NT2/D1 (cell line): ENCODE measurements at regions not wholly inside any gene's neighbourhood (a gene's known extent, or its start where the extent isn't known, plus 50 kb on each side); places are given as distances from the start of the nearest gene placed in this dataset.

Experiments
- DNase-seq: peaks from one replicate; pipeline ENCODE4 v3.0.0-alpha.2; 2011; ENCODE audit warnings: low read depth, low spot score
- H3K27me3 ChIP-seq: 2 replicates; pipeline ENCODE4 v1.6.0; 2011; ENCODE audit warnings: mild to moderate bottlenecking; ENCODE audit not compliant: insufficient read length, insufficient read depth
- H3K36me3 ChIP-seq: 2 replicates; pipeline ENCODE4 v1.6.1; 2011; ENCODE audit warnings: mild to moderate bottlenecking, low read length, mixed read lengths; ENCODE audit not compliant: insufficient read depth, insufficient read length
- H3K4me1 ChIP-seq: 2 replicates; pipeline ENCODE4 v1.5.1; 2011; ENCODE audit not compliant: insufficient read depth, insufficient read length
- H3K4me3 ChIP-seq: 2 replicates; pipeline ENCODE4 v1.5.1; 2011; ENCODE audit warnings: low read depth; ENCODE audit not compliant: insufficient read length
- H3K9ac ChIP-seq: 2 replicates; pipeline ENCODE4 v1.6.0; 2011; ENCODE audit warnings: low read depth; ENCODE audit not compliant: insufficient read length
- H3K9me3 ChIP-seq: 2 replicates; pipeline ENCODE4 v1.5.1; 2011; ENCODE audit warnings: mild to moderate bottlenecking, low read length; ENCODE audit not compliant: insufficient read depth
- SUZ12 ChIP-seq: IDR thresholded peaks from 2 replicates; pipeline ENCODE4 v1.6.1; 2011; ENCODE audit not compliant: insufficient read length, insufficient read depth; ENCODE audit errors: extremely low read depth
- YY1 ChIP-seq: IDR thresholded peaks from 2 replicates; pipeline ENCODE4 v1.6.1; 2011; ENCODE audit not compliant: insufficient read length, insufficient read depth
- ZNF274 ChIP-seq: IDR thresholded peaks from 2 replicates; pipeline ENCODE4 v1.6.1; 2011; ENCODE audit warnings: mild to moderate bottlenecking, low read depth, low read length

- no peak for TF ChIP-seq YY1
- TF ChIP-seq ZNF274, result no peak
- no peak for TF ChIP-seq SUZ12
- no peaks in the 10 kb centered on the region for H3K4me1 ChIP-seq
- H3K27me3 ChIP-seq, result no peaks in the 10 kb centered on the region
- peaks cover 23% of the 10 kb centered on the region; the same call in 1 of the 2 replicates for H3K9me3 ChIP-seq
- no peak for DNase-seq
- no peak overlapping the region for H3K9ac ChIP-seq
- no peaks in the 10 kb centered on the region for H3K36me3 ChIP-seq
- H3K4me3 ChIP-seq, result no peak overlapping the region
These were observed 586.7 kb downstream of the ETNK1 start for GRCh38 chr12:23211384-23212320.

- Histone ChIP-seq H3K9ac (no peak overlapping the region), H3K4me3 (no peak overlapping the region), H3K4me1 (no peaks in the 10 kb centered on the region), H3K27me3 (no peaks in the 10 kb centered on the region), H3K9me3 (peaks cover 23% of the 10 kb centered on the region; the same call in 1 of the 2 replicates), H3K36me3 (no peaks in the 10 kb centered on the region)
- peak; percentile 49 for DNase-seq
- TF ChIP-seq ZNF274, result no peak
- no peak for TF ChIP-seq YY1
These were observed 592.2 kb downstream of the ETNK1 start for GRCh38 chr12:23217158-23217557.

- no peaks in the 10 kb centered on the region for H3K27me3 ChIP-seq
- no peaks in the 10 kb centered on the region for H3K4me1 ChIP-seq
- H3K36me3 ChIP-seq, result no peaks in the 10 kb centered on the region
- TF ChIP-seq YY1 (no peak), SUZ12 (no peak), ZNF274 (no peak)
- H3K4me3 ChIP-seq, result no peak overlapping the region
- no peak for DNase-seq
- peaks cover 23% of the 10 kb centered on the region; the same call in 1 of the 2 replicates for H3K9me3 ChIP-seq
- no peak overlapping the region for H3K9ac ChIP-seq
These were observed 592.7 kb downstream of the ETNK1 start for GRCh38 chr12:23217667-23218066.

- H3K27me3 ChIP-seq, result no peaks in the 10 kb centered on the region
- no peak overlapping the region for H3K9ac ChIP-seq
- no peaks in the 10 kb centered on the region for H3K36me3 ChIP-seq
- H3K4me1 ChIP-seq, result no peaks in the 10 kb centered on the region
- H3K9me3 ChIP-seq, result 0 out of 2 replicates have a peak, but pooled peaks cover 1% of the 10 kb centered on the region
- TF ChIP-seq YY1 (no peak), ZNF274 (no peak), SUZ12 (no peak)
- no peak overlapping the region for H3K4me3 ChIP-seq
- peak; percentile 57 for DNase-seq
These were observed 596.1 kb downstream of the ETNK1 start for GRCh38 chr12:23221066-23221465.

GRCh38 chr12:23221926-23222325 is 597.0 kb downstream of the ETNK1 start:
- Histone ChIP-seq H3K9me3 (no peaks in the 10 kb centered on the region), H3K4me1 (no peaks in the 10 kb centered on the region), H3K27me3 (no peaks in the 10 kb centered on the region), H3K9ac (no peak overlapping the region), H3K4me3 (no peak overlapping the region), H3K36me3 (no peaks in the 10 kb centered on the region)
- DNase-seq, result no peak
- no peak for TF ChIP-seq SUZ12
- no peak for TF ChIP-seq ZNF274
- TF ChIP-seq YY1, result no peak

- no peaks in the 10 kb centered on the region for H3K27me3 ChIP-seq
- no peaks in the 10 kb centered on the region for H3K36me3 ChIP-seq
- no peak overlapping the region for H3K9ac ChIP-seq
- no peak for TF ChIP-seq SUZ12
- TF ChIP-seq YY1, result no peak
- H3K4me1 ChIP-seq, result no peaks in the 10 kb centered on the region
- H3K4me3 ChIP-seq, result no peak overlapping the region
- no peaks in the 10 kb centered on the region for H3K9me3 ChIP-seq
- no peak for DNase-seq
These were observed 597.8 kb downstream of the ETNK1 start for GRCh38 chr12:23222801-23223200.

GRCh38 chr12:23228101-23228500 is 603.1 kb downstream of the ETNK1 start:
- no peak overlapping the region for H3K4me3 ChIP-seq
- H3K27me3 ChIP-seq, result no peaks in the 10 kb centered on the region
- H3K9me3 ChIP-seq, result no peaks in the 10 kb centered on the region
- H3K36me3 ChIP-seq, result no peaks in the 10 kb centered on the region
- H3K9ac ChIP-seq, result no peak overlapping the region
- H3K4me1 ChIP-seq, result no peaks in the 10 kb centered on the region
- no peak for TF ChIP-seq ZNF274
- TF ChIP-seq YY1, result no peak
- no peak for TF ChIP-seq SUZ12
- DNase-seq, result no peak
